ENCODE measurements at regions not wholly inside any gene's neighbourhood (a gene's known extent, or its start where the extent isn't known, plus 50 kb on each side); places are given as distances from the start of the nearest gene placed in this dataset.

DNA sequence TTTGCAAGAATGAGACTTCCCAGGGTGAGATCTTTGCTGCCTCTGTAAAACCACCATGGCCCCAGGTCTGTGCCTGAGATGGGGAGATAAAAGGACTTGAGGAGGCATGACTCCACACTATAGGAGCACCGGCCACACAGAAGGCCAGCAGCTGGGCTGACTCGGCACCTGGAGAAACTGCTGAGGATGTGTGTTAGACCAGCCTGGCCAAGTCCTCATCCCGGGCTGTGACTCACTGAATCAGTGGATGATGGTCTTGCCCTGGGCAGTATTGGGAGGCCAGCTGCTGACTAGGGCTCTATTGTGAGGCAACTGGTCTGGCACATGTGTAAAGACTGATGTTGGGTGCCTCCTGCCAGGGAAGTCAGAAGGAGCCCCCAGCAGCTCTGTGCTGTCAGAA is 286.2 kb downstream of the ACTL7B start:
- CTCF ChIA-PET = interaction anchor here (0.7 to 2.1 kb wide), 7 partner anchors 10 to 1104 kb away, joined by 3 to 8 read pairs (median 3); no protein-coding TSS in a partner anchor
- no peaks in the 10 kb centered on the region for H4K20me1 ChIP-seq (replicated peaks; ENCODE audit: control insufficient read depth, extremely low read depth, insufficient read depth, low read length)
- H2AFZ ChIP-seq (ENCODE audit: low read depth, low read length) = no peak overlapping the region
- POLR2A ChIA-PET = no interaction called here
- H3K27me3 ChIP-seq (ENCODE audit: control insufficient read depth in 2 of 2, insufficient read depth in 2 of 2, low read length in 2 of 2) = no peaks in the 10 kb centered on the region
- no peak overlapping the region for H3K9ac ChIP-seq (replicated peaks; ENCODE audit: extremely low read depth, insufficient read depth, low read length)
- no peak overlapping the region for H3K4me2 ChIP-seq (ENCODE audit: insufficient read depth, low read length)
- FAIRE-seq = no peak
- no peaks in the 10 kb centered on the region for H3K36me3 ChIP-seq (ENCODE audit: control insufficient read depth in 2 of 2, extremely low read depth in 1 of 2, insufficient read depth in 2 of 2, low read length in 2 of 2)
- no peaks in the 10 kb centered on the region for H3K4me1 ChIP-seq (ENCODE audit: control insufficient read depth, extremely low read depth, insufficient read depth, low read length)
- intact Hi-C loops (cut with micrococcal nuclease) (loop anchor here (5.0 kb wide), 2 partner anchors 193 to 243 kb away; no protein-coding TSS in a partner anchor), dilution Hi-C loops (cut with MboI; ENCODE audit: extremely low pct_ligation_motif_present, low sequenced_read_pairs) (no loop called here)
- no TSS peak for BruUV-seq (replicated peaks)
- H3K27ac ChIP-seq (ENCODE audit: insufficient read depth, low read depth, low read length) = no peak overlapping the region
- no peak overlapping the region for H3K4me3 ChIP-seq (replicated peaks in 1 of 3; ENCODE audit: insufficient read depth in 1 of 3, low read depth in 1 of 3, low read length in 3 of 3)
- DNase-seq (ENCODE audit: low read depth, low spot score) = no peak
- no peaks in the 10 kb centered on the region for H3K79me2 ChIP-seq (ENCODE audit: control insufficient read depth, insufficient read depth, low read length)
- H3K9me1 ChIP-seq (replicated peaks; ENCODE audit: control insufficient read depth, extremely low read depth, insufficient read depth, low read length) = no peaks in the 10 kb centered on the region
- no peak for TF ChIP-seq GATA2 (IDR thresholded peaks at IDR 0.05; ENCODE audit: insufficient read depth, insufficient read length, low read depth, low read length)
- no peak for TF ChIP-seq FOS (IDR thresholded peaks at IDR 0.05; ENCODE audit: borderline replicate concordance, insufficient read depth, low read length)
- no peak for TF ChIP-seq POLR2A (IDR thresholded peaks at IDR 0.05; ENCODE audit: low read depth, low read length)
- TF ChIP-seq, protein P1, sequence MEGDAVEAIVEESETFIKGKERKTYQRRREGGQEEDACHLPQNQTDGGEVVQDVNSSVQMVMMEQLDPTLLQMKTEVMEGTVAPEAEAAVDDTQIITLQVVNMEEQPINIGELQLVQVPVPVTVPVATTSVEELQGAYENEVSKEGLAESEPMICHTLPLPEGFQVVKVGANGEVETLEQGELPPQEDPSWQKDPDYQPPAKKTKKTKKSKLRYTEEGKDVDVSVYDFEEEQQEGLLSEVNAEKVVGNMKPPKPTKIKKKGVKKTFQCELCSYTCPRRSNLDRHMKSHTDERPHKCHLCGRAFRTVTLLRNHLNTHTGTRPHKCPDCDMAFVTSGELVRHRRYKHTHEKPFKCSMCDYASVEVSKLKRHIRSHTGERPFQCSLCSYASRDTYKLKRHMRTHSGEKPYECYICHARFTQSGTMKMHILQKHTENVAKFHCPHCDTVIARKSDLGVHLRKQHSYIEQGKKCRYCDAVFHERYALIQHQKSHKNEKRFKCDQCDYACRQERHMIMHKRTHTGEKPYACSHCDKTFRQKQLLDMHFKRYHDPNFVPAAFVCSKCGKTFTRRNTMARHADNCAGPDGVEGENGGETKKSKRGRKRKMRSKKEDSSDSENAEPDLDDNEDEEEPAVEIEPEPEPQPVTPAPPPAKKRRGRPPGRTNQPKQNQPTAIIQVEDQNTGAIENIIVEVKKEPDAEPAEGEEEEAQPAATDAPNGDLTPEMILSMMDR (IDR thresholded peaks at IDR 0.05; ENCODE audit: extremely low read depth in 1 of 2, insufficient read depth in 1 of 2, low read depth in 1 of 2, low read length in 2 of 2) = no peak
- TF ChIP-seq, protein P2, sequence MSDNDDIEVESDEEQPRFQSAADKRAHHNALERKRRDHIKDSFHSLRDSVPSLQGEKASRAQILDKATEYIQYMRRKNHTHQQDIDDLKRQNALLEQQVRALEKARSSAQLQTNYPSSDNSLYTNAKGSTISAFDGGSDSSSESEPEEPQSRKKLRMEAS (IDR thresholded peaks at IDR 0.05; ENCODE audit: insufficient read depth, insufficient read length) = no peak
- no peak for TF ChIP-seq POLR2AphosphoS5 (IDR thresholded peaks at IDR 0.05; ENCODE audit: insufficient read depth, low read depth, low read length)
- TF ChIP-seq JUN (IDR thresholded peaks at IDR 0.05; ENCODE audit: borderline replicate concordance, insufficient read depth, insufficient read length, low read depth) = no peak
- no peak for TF ChIP-seq MYC (IDR thresholded peaks at IDR 0.05; ENCODE audit: low read depth, low read length)
- no peak for TF ChIP-seq EZH2 (IDR thresholded peaks at IDR 0.05; ENCODE audit: borderline replicate concordance, low read depth, low read length, severe bottlenecking)
- no peaks in the 10 kb centered on the region for H3K9me3 ChIP-seq (replicated peaks; ENCODE audit: control insufficient read depth, insufficient read depth, low read length)

All from endothelial cell of umbilical vein (primary cell).